HepG2 (cell line): ENCODE measurements at regions not wholly inside any gene's neighbourhood (a gene's known extent, or its start where the extent isn't known, plus 50 kb on each side); places are given as distances from the start of the nearest gene placed in this dataset.

Experiments used
- AHR ChIP-seq: IDR thresholded peaks from 2 replicates; pipeline ENCODE4 v1.6.1; 2018; ENCODE audit warnings: missing genetic modification reagents, missing compliant biosample characterization
- ARID5B ChIP-seq: IDR thresholded peaks from 2 replicates; pipeline ENCODE4 v1.4.0; 2020; ENCODE audit warnings: mild to moderate bottlenecking, missing genetic modification reagents
- ATAD3A ChIP-seq: sonication (generic); formaldehyde crosslinking; IDR thresholded peaks from 2 replicates; pipeline ENCODE4 v1.4.0; 2020; ENCODE audit warnings: missing genetic modification reagents
- ATF2 ChIP-seq: sonication (generic); formaldehyde crosslinking; IDR thresholded peaks from 2 replicates; pipeline ENCODE4 v1.4.0; 2020; ENCODE audit warnings: missing genetic modification reagents
- GMEB1 ChIP-seq: sonication (generic); formaldehyde crosslinking; IDR thresholded peaks from 2 replicates; pipeline ENCODE4 v1.5.1; 2020; ENCODE audit warnings: missing genetic modification reagents, mild to moderate bottlenecking, borderline replicate concordance
- HMGXB3 ChIP-seq: sonication (generic); formaldehyde crosslinking; IDR thresholded peaks from 2 replicates; pipeline ENCODE4 v1.4.0; 2020; ENCODE audit warnings: missing genetic modification reagents, borderline replicate concordance
- KLF16 ChIP-seq, 2 experiments: sonication (generic) in 1 of 2; formaldehyde crosslinking in 1 of 2; IDR thresholded peaks; 2 replicates each; pipeline versions ENCODE4 v1.6.1 to v1.8.0; 2016 to 2023; ENCODE audit warnings: missing genetic modification reagents in 2 of 2, missing compliant biosample characterization in 1 of 2
- TOE1 ChIP-seq: sonication (generic); formaldehyde crosslinking; IDR thresholded peaks from 2 replicates; pipeline ENCODE4 v1.4.0; 2020; ENCODE audit warnings: mild to moderate bottlenecking, missing genetic modification reagents
- ZNF207 ChIP-seq: fragments of 450-650 bp; IDR thresholded peaks from 2 replicates; pipeline ENCODE4 v1.6.1; 2016; ENCODE audit warnings: antibody characterized with exemption, borderline replicate concordance
- ZNF281 ChIP-seq: sonication (generic); formaldehyde crosslinking; IDR thresholded peaks from 2 replicates; pipeline ENCODE4 v1.4.0; 2020; ENCODE audit warnings: missing genetic modification reagents, borderline replicate concordance
- ZNF784 ChIP-seq: sonication (generic); formaldehyde crosslinking; IDR thresholded peaks from 2 replicates; pipeline ENCODE4 v1.5.1; 2020; ENCODE audit warnings: missing genetic modification reagents, mild to moderate bottlenecking, borderline replicate concordance

GRCh38 chr6:26285143-26286134 lies 79.6 kb upstream of the BTN3A2 start (continued):
- TF ChIP-seq ZNF784 (CRISPR knock-in tag): peak; percentile 91
- peak; percentile 99 for TF ChIP-seq ATF2 (CRISPR knock-in tag)
- TF ChIP-seq ZNF281 (CRISPR knock-in tag): 0 out of 2 replicates have a peak, but pooled peaks have one; percentile 29
- TF ChIP-seq TOE1 (CRISPR knock-in tag): no peak
- peak; percentile 72; the same call in 1 of the 2 replicates for TF ChIP-seq HMGXB3 (CRISPR knock-in tag)
- TF ChIP-seq AHR: no peak
- no peak for TF ChIP-seq ZNF207
- TF ChIP-seq ATAD3A: no peak
- peak; percentile 71 for TF ChIP-seq GMEB1 (CRISPR knock-in tag)
- TF ChIP-seq ARID5B (CRISPR knock-in tag): peak; percentile 85
- peak in 1 of 2 experiments; percentile 82; a peak in 2 of 4 replicates for TF ChIP-seq KLF16 (CRISPR knock-in tag; IDR thresholded peaks at IDR 0.05)
